HFF-Myc (cell line): ENCODE measurements at regions not wholly inside any gene's neighbourhood (a gene's known extent, or its start where the extent isn't known, plus 50 kb on each side); places are given as distances from the start of the nearest gene placed in this dataset.

Experiments
- DNase-seq: peaks from one replicate; pipeline ENCODE4 v3.0.0-alpha.2; 2011; ENCODE audit warnings: low read depth; ENCODE audit errors: extremely low read depth
- H3K4me3 ChIP-seq: replicated peaks from 2 replicates; pipeline ENCODE4 v1.5.1; 2011; ENCODE audit warnings: low read depth, mild to moderate bottlenecking, control low read depth, low read length
- CTCF ChIP-seq: IDR thresholded peaks from 2 replicates; pipeline ENCODE4 v1.5.1; 2012; ENCODE audit warnings: mild to moderate bottlenecking, low read depth, low read length, control low read depth; ENCODE audit errors: missing control alignments

- no peak for DNase-seq
- no peak for TF ChIP-seq CTCF
Observed at GRCh38 chr5:60285910-60286309, 392.4 kb upstream of the PDE4D start.

GRCh38 chr5:60280943-60281342 is 387.4 kb upstream of the PDE4D start:
- no peak overlapping the region for H3K4me3 ChIP-seq
- no peak for TF ChIP-seq CTCF
- DNase-seq: no peak

More at GRCh38 chr5:60285910-60286309, 392.4 kb upstream of the PDE4D start:
- no peak overlapping the region for H3K4me3 ChIP-seq

GRCh38 chr5:60277941-60278340 is 384.4 kb upstream of the PDE4D start:
- TF ChIP-seq CTCF: no peak
- no peak for DNase-seq
- no peak overlapping the region for H3K4me3 ChIP-seq

GRCh38 chr5:60274747-60275146 is 381.2 kb upstream of the PDE4D start:
- DNase-seq: no peak
- no peak for TF ChIP-seq CTCF
- H3K4me3 ChIP-seq: no peak overlapping the region

GRCh38 chr5:60271517-60271916 is 378.0 kb upstream of the PDE4D start:
- DNase-seq: no peak
- H3K4me3 ChIP-seq: no peak overlapping the region
- TF ChIP-seq CTCF: no peak

GRCh38 chr5:60267907-60268306 is 374.4 kb upstream of the PDE4D start:
- no peak for DNase-seq
- no peak overlapping the region for H3K4me3 ChIP-seq
- no peak for TF ChIP-seq CTCF

- TF ChIP-seq CTCF: no peak
- no peak for DNase-seq
- H3K4me3 ChIP-seq: no peak overlapping the region
Observed at GRCh38 chr5:60263346-60263745, 369.8 kb upstream of the PDE4D start.
